ENCODE measurements at regions not wholly inside any gene's neighbourhood (a gene's known extent, or its start where the extent isn't known, plus 50 kb on each side); places are given as distances from the start of the nearest gene placed in this dataset.
A peak's percentile ranks its signal among the peaks of the same experiment; 100 is the strongest.

DNA sequence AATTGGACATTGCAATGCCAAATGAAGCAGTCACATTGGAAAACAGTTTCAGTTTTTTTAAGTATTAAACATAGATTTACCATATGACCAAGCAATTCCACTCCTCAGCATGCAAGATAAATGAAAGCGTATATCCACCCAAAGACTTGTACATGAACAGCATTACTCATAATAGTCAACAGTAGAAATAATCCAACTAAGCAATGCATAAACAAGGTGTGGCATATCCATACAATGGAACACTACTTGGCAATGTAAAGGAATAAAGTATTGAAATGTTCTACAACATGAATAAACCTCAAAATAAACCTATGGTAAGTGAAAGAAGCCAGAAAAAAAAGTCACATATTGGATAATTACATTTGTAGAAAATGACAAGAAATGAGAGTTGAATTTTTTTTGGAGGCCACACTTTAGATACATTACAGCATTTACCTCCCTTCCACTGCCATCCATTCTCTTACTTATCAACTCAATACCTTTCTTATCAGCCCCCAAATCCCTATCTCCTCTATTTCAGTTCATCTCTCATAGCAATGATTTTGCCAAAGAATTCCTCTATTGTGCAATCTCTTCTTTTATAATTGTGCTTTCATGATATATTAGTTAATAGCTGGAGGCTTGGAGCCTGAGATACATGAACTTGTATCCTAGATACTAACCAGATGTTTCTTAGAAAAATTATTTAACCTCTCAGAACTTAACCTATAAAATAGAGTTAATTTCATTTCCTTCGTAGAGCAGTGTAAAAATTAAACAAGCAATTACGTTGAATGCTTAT lies 414.2 kb upstream of the C1orf87 start (continued):
- TF ChIP-seq ZNF202 (tag by site-specific recombination; IDR thresholded peaks at IDR 0.05; ENCODE audit: borderline replicate concordance) (no peak), SP2 (tag by site-specific recombination; IDR thresholded peaks at IDR 0.05) (no peak), ZNF558 (tag by site-specific recombination; IDR thresholded peaks at IDR 0.05) (no peak), ZNF140 (tag by site-specific recombination; IDR thresholded peaks at IDR 0.05) (peak; percentile 47; the same call in 1 of the 2 replicates)

DNA sequence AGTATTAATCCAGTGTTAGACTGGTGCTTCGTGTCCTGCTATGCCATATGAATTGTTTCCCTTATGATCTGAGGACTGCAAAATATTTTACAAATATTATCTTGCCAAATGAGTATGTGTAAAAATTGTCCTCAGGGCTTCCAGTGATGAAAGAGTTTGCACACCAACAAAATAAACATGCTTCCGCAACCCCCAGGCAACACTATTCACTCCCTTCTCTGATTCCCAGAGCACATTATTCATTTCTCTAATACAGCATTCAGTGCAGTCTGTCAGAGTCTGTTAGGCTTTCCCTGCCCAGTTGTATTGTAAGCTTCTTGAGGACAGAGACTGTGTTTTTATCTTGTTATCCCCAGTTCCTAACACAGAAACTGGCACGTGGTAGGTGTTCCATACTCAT lies 409.9 kb upstream of the C1orf87 start:
- no peaks in the 10 kb centered on the region for H3K9me3 ChIP-seq (ENCODE audit: control insufficient read depth, insufficient read depth, low read depth, low read length)
- ChIA-PET POLR2A (no interaction called here), CTCF (no interaction called here)
- H3K4me1 ChIP-seq (ENCODE audit: control insufficient read depth, insufficient read depth, low read length) = no peaks in the 10 kb centered on the region
- TF ChIP-seq HOXD13 (CRISPR knock-in tag; IDR thresholded peaks at IDR 0.05; ENCODE audit: borderline replicate concordance) (no peak), GFI1B (tag by site-specific recombination; IDR thresholded peaks at IDR 0.05) (no peak), ZNF48 (tag by site-specific recombination; IDR thresholded peaks at IDR 0.05) (no peak), ZNF585B (tag by site-specific recombination; IDR thresholded peaks at IDR 0.05) (no peak), ZNF174 (tag by site-specific recombination; IDR thresholded peaks at IDR 0.05) (no peak), FEZF1 (tag by site-specific recombination; IDR thresholded peaks at IDR 0.05) (no peak), ZNF302 (tag by site-specific recombination; IDR thresholded peaks at IDR 0.05; ENCODE audit: low read depth) (no peak), ZSCAN30 (tag by site-specific recombination; IDR thresholded peaks at IDR 0.05) (no peak), ZNF146 (tag by site-specific recombination; IDR thresholded peaks at IDR 0.05) (no peak), ZNF16 (tag by site-specific recombination; IDR thresholded peaks at IDR 0.05; ENCODE audit: low read depth) (no peak), HOXA7 (CRISPR knock-in tag; IDR thresholded peaks at IDR 0.05; ENCODE audit: borderline replicate concordance) (no peak), ZBTB20 (tag by site-specific recombination; IDR thresholded peaks at IDR 0.05) (no peak), MEIS1 (CRISPR knock-in tag; IDR thresholded peaks at IDR 0.05; ENCODE audit: borderline replicate concordance) (no peak), ZNF654 (tag by site-specific recombination; IDR thresholded peaks at IDR 0.05; ENCODE audit: low read depth) (no peak), SP3 (tag by site-specific recombination; IDR thresholded peaks at IDR 0.05) (no peak), ZNF274 (IDR thresholded peaks at IDR 0.05; ENCODE audit: low read length) (no peak), ZNF274 (tag by site-specific recombination; IDR thresholded peaks at IDR 0.05; ENCODE audit: borderline replicate concordance) (no peak), ZNF596 (tag by site-specific recombination; IDR thresholded peaks at IDR 0.05) (no peak)
- TF ChIP-seq, protein P1, sequence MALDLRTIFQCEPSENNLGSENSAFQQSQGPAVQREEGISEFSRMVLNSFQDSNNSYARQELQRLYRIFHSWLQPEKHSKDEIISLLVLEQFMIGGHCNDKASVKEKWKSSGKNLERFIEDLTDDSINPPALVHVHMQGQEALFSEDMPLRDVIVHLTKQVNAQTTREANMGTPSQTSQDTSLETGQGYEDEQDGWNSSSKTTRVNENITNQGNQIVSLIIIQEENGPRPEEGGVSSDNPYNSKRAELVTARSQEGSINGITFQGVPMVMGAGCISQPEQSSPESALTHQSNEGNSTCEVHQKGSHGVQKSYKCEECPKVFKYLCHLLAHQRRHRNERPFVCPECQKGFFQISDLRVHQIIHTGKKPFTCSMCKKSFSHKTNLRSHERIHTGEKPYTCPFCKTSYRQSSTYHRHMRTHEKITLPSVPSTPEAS (tag by site-specific recombination; IDR thresholded peaks at IDR 0.05) = no peak
- H3K27ac ChIP-seq (ENCODE audit: extremely low read depth, low read depth, low read length) = no peak overlapping the region
- H3K36me3 ChIP-seq (ENCODE audit: control insufficient read depth in 2 of 2, insufficient read depth in 1 of 2, low read length in 2 of 2) = no peaks in the 10 kb centered on the region
- no peak overlapping the region for H3K4me3 ChIP-seq (ENCODE audit: low read depth, low read length)

DNA sequence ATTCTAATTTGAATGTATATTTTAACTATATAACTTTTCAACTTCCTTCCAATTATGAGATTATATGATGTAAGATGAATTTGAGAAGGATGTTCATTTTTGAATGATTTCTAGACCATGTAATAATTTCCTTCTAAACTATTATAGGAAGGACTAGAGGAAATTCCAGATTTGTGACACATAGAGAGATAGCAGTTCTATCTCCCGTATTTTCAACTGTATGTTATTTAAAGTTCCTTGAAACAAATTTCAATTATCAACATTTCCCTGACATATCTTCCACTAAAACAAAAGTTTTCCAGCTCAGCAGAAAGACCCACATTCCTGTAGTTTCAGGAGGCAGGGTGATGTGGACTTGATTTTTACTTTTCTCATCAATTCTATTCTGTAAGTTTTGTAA lies 396.7 kb upstream of the C1orf87 start:
- TF ChIP-seq FEZF1 (tag by site-specific recombination; IDR thresholded peaks at IDR 0.05) = no peak
- TF ChIP-seq, protein P2, sequence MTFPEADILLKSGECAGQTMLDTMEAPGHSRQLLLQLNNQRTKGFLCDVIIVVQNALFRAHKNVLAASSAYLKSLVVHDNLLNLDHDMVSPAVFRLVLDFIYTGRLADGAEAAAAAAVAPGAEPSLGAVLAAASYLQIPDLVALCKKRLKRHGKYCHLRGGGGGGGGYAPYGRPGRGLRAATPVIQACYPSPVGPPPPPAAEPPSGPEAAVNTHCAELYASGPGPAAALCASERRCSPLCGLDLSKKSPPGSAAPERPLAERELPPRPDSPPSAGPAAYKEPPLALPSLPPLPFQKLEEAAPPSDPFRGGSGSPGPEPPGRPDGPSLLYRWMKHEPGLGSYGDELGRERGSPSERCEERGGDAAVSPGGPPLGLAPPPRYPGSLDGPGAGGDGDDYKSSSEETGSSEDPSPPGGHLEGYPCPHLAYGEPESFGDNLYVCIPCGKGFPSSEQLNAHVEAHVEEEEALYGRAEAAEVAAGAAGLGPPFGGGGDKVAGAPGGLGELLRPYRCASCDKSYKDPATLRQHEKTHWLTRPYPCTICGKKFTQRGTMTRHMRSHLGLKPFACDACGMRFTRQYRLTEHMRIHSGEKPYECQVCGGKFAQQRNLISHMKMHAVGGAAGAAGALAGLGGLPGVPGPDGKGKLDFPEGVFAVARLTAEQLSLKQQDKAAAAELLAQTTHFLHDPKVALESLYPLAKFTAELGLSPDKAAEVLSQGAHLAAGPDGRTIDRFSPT (tag by site-specific recombination; IDR thresholded peaks at IDR 0.05) = no peak
- no peak for TF ChIP-seq ZNF501 (tag by site-specific recombination; IDR thresholded peaks at IDR 0.05)
- no peak for TF ChIP-seq ZNF146 (tag by site-specific recombination; IDR thresholded peaks at IDR 0.05)
- TF ChIP-seq ZBTB20 (tag by site-specific recombination; IDR thresholded peaks at IDR 0.05) = no peak
- Histone ChIP-seq H3K9me3 (ENCODE audit: control insufficient read depth, insufficient read depth, low read depth, low read length) (no peaks in the 10 kb centered on the region), H3K4me3 (ENCODE audit: low read depth, low read length) (no peak overlapping the region), H3K4me1 (ENCODE audit: control insufficient read depth, insufficient read depth, low read length) (no peaks in the 10 kb centered on the region), H3K27ac (ENCODE audit: extremely low read depth, low read depth, low read length) (no peak overlapping the region), H3K36me3 (ENCODE audit: control insufficient read depth in 2 of 2, insufficient read depth in 1 of 2, low read length in 2 of 2) (no peaks in the 10 kb centered on the region)
- ChIA-PET CTCF (no interaction called here), POLR2A (no interaction called here)

All from HEK293 (cell line).